H9 (cell line): ENCODE measurements at regions not wholly inside any gene's neighbourhood (a gene's known extent, or its start where the extent isn't known, plus 50 kb on each side); places are given as distances from the start of the nearest gene placed in this dataset.

Experiments
- DNase-seq: peaks from one replicate; pipeline ENCODE4 v3.0.0-alpha.2; 2017
- H2AFZ ChIP-seq: one replicate; pipeline ENCODE4 v1.6.1; 2013; ENCODE audit warnings: mild to moderate bottlenecking, low read length, control low read depth, moderate library complexity
- H2AK5ac ChIP-seq: 2 replicates; pipeline ENCODE4 v1.6.1; 2013; ENCODE audit warnings: low read length, control low read depth, mixed read lengths; ENCODE audit not compliant: insufficient read length
- H2BK120ac ChIP-seq: one replicate; pipeline ENCODE4 v1.6.1; 2013; ENCODE audit warnings: low read depth, mild to moderate bottlenecking, low read length, control low read depth, inconsistent platforms; ENCODE audit not compliant: poor library complexity, severe bottlenecking
- H2BK12ac ChIP-seq: 2 replicates; pipeline ENCODE4 v1.6.1; 2013; ENCODE audit warnings: low read length, control low read depth, mixed read lengths, low read depth; ENCODE audit not compliant: insufficient read length
- H2BK15ac ChIP-seq: 2 replicates; pipeline ENCODE4 v1.6.1; 2013; ENCODE audit warnings: low read depth, low read length, control low read depth
- H2BK20ac ChIP-seq: one replicate; pipeline ENCODE4 v1.6.1; 2013; ENCODE audit warnings: low read depth, mild to moderate bottlenecking, low read length, control low read depth, inconsistent platforms; ENCODE audit not compliant: poor library complexity, severe bottlenecking
- H2BK5ac ChIP-seq: 2 replicates; pipeline ENCODE4 v1.6.1; 2013; ENCODE audit warnings: low read length, control low read depth, mixed read lengths; ENCODE audit not compliant: insufficient read length
- H3K14ac ChIP-seq: 2 replicates; pipeline ENCODE4 v1.6.1; 2013; ENCODE audit warnings: low read length, control low read depth; ENCODE audit not compliant: insufficient read depth
- H3K18ac ChIP-seq: 2 replicates; pipeline ENCODE4 v1.6.1; 2013; ENCODE audit warnings: low read depth, mild to moderate bottlenecking, mixed read lengths, low read length, control low read depth; ENCODE audit not compliant: insufficient read length
- H3K23ac ChIP-seq: 2 replicates; pipeline ENCODE4 v1.6.1; 2013; ENCODE audit warnings: low read length, control low read depth, mixed read lengths, low read depth; ENCODE audit not compliant: insufficient read length
- H3K23me2 ChIP-seq: 2 replicates; pipeline ENCODE4 v1.6.1; 2013; ENCODE audit warnings: low read depth, mild to moderate bottlenecking, mixed read lengths, low read length, control low read depth; ENCODE audit not compliant: insufficient read length, poor library complexity, severe bottlenecking
- H3K27ac ChIP-seq: 2 replicates; pipeline ENCODE4 v1.5.1; 2013; ENCODE audit warnings: low read length, control low read depth, mixed read lengths, low read depth; ENCODE audit not compliant: insufficient read length
- H3K27me3 ChIP-seq: 2 replicates; pipeline ENCODE4 v1.6.1; 2013; ENCODE audit warnings: low read length, control low read depth, inconsistent platforms; ENCODE audit not compliant: insufficient read depth
- H3K4ac ChIP-seq: 2 replicates; pipeline ENCODE4 v1.6.1; 2013; ENCODE audit warnings: low read depth, mild to moderate bottlenecking, control low read depth, inconsistent platforms, low read length, moderate library complexity
- H3K4me1 ChIP-seq: 2 replicates; pipeline ENCODE4 v1.6.1; 2013; ENCODE audit warnings: low read length, control low read depth, inconsistent platforms; ENCODE audit not compliant: insufficient read depth
- H3K4me2 ChIP-seq: 2 replicates; pipeline ENCODE4 v1.6.1; 2013; ENCODE audit warnings: low read length, control low read depth, mixed read lengths; ENCODE audit not compliant: insufficient read length, insufficient read depth
- H3K56ac ChIP-seq: 2 replicates; pipeline ENCODE4 v1.6.1; 2013; ENCODE audit warnings: low read depth, mild to moderate bottlenecking, mixed read lengths, low read length, control low read depth; ENCODE audit not compliant: insufficient read length
- H3K79me1 ChIP-seq: 2 replicates; pipeline ENCODE4 v1.6.1; 2013; ENCODE audit warnings: low read depth, mild to moderate bottlenecking, moderate library complexity, low read length, control low read depth, inconsistent platforms; ENCODE audit not compliant: insufficient read depth, poor library complexity, severe bottlenecking
- H3K79me2 ChIP-seq: 2 replicates; pipeline ENCODE4 v1.6.1; 2013; ENCODE audit warnings: low read length, control low read depth, inconsistent platforms; ENCODE audit not compliant: insufficient read depth
- H3K9ac ChIP-seq: 2 replicates; pipeline ENCODE4 v1.6.1; 2013; ENCODE audit warnings: low read length, control low read depth, mixed read lengths; ENCODE audit not compliant: insufficient read length; ENCODE audit errors: extremely low read depth
- H3K9me3 ChIP-seq: one replicate; pipeline ENCODE4 v1.6.1; 2013; ENCODE audit warnings: low read depth, low read length, inconsistent platforms; ENCODE audit not compliant: control insufficient read depth
- H3T11ph ChIP-seq: one replicate; pipeline ENCODE4 v1.6.1; 2013; ENCODE audit warnings: mild to moderate bottlenecking, low read length, control low read depth, inconsistent platforms
- H4K20me1 ChIP-seq: one replicate; pipeline ENCODE4 v1.6.1; 2013; ENCODE audit not compliant: control insufficient read depth, insufficient read length, insufficient read depth
- H4K5ac ChIP-seq: 2 replicates; pipeline ENCODE4 v1.6.1; 2013; ENCODE audit warnings: low read depth, mild to moderate bottlenecking, mixed read lengths, low read length, control low read depth; ENCODE audit not compliant: insufficient read length
- H4K8ac ChIP-seq: replicated peaks from 2 replicates; pipeline ENCODE4 v1.6.1; 2013; ENCODE audit warnings: low read length, control low read depth, mixed read lengths, low read depth; ENCODE audit not compliant: insufficient read length
- H4K91ac ChIP-seq: 2 replicates; pipeline ENCODE4 v1.6.1; 2013; ENCODE audit warnings: low read depth, mild to moderate bottlenecking, moderate library complexity, mixed read lengths, low read length, control low read depth; ENCODE audit not compliant: insufficient read length
- H3K27ac Mint-ChIP-seq, 3 experiments: 2 replicates in 2 of 3; 3 replicates in 1 of 3; pipeline ENCODE4 v1.8.0; 2020 to 2021; ENCODE audit warnings: mixed read lengths in 3 of 3, mild to moderate bottlenecking in 1 of 3, moderate library complexity in 1 of 3
- H3K27me3 Mint-ChIP-seq: 2 replicates; pipeline ENCODE4 v1.8.0; 2021; ENCODE audit warnings: low read depth, mild to moderate bottlenecking, moderate library complexity, mixed read lengths
- H3K36me3 Mint-ChIP-seq, 3 experiments: 2 replicates in 2 of 3; 3 replicates in 1 of 3; pipeline ENCODE4 v1.8.0; 2020 to 2021; ENCODE audit warnings: low read depth in 3 of 3, mixed read lengths in 3 of 3; ENCODE audit not compliant: insufficient read depth in 1 of 3
- H3K4me1 Mint-ChIP-seq, 2 experiments: 2 replicates each; pipeline ENCODE4 v1.8.0; 2020; ENCODE audit warnings: mixed read lengths in 2 of 2
- H3K4me3 Mint-ChIP-seq, 2 experiments: 2 replicates in 1 of 2; 3 replicates in 1 of 2; pipeline ENCODE4 v1.8.0; 2020 to 2021; ENCODE audit warnings: mild to moderate bottlenecking in 2 of 2, mixed read lengths in 2 of 2, moderate library complexity in 1 of 2
- H3K9me3 Mint-ChIP-seq, 2 experiments: 2 replicates in 1 of 2; 3 replicates in 1 of 2; pipeline ENCODE4 v1.8.0; 2020; ENCODE audit warnings: mild to moderate bottlenecking in 2 of 2, mixed read lengths in 2 of 2, moderate library complexity in 1 of 2
- WGBS: extraction: QIAGEN DNeasy Blood & Tissue Kit; methylation state at CpG from one replicate; pipeline ENCODE4 v1.1.7; 2013; ENCODE audit warnings: missing lambda C conversion rate, low lambda C conversion rate, mixed read lengths; ENCODE audit not compliant: insufficient read length; ENCODE audit errors: extremely low coverage; 5-methylcytosine and 5-hydroxymethylcytosine counted together
- TF ChIP-seq, protein P1 (sequence below): fragments of 200-600 bp; sonication (generic); conservative IDR thresholded peaks from 3 replicates; pipeline ENCODE4 v1.8.0; 2021; ENCODE audit warnings: antibody characterized with exemption, mild to moderate bottlenecking

DNA sequence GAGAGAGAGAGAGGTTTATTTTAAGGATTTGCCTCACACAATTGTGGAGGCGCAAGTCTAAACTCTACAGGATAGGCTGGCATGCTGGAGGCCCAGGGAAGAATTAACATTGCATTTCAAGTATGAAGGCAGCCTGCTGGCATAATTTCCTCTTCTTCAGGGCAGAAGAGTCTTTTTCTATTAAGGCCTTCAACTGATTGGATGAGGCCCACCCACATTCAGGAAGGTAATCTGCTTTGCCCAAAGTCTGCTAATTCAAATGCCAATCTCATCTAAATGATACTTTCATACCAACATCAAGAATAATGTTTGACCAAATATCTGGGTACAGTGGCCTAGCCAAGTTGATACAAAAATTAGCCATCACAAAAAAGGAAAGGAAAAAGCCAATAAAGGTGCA lies 258.1 kb upstream of the MDFIC2 start:
- Histone ChIP-seq H3K4me1 (no peaks in the 10 kb centered on the region), H3K4me2 (no peak overlapping the region), H4K20me1 (no peaks in the 10 kb centered on the region), H2BK12ac (no peak overlapping the region), H3K56ac (no peak overlapping the region), H2BK5ac (no peak overlapping the region), H3K23ac (no peak overlapping the region), H3K23me2 (no peaks in the 10 kb centered on the region), H3K27ac (no peak overlapping the region), H2BK15ac (no peak overlapping the region), H4K91ac (no peak overlapping the region), H3K79me2 (no peaks in the 10 kb centered on the region), H3K4ac (no peak overlapping the region), H3K18ac (no peak overlapping the region), H3K27me3 (no peaks in the 10 kb centered on the region), H3K9me3 (no peaks in the 10 kb centered on the region), H2BK120ac (no peak overlapping the region), H2AK5ac (no peak overlapping the region), H3K79me1 (no peaks in the 10 kb centered on the region), H3K14ac (no peak overlapping the region), H4K8ac (no peak overlapping the region), H2AFZ (no peak overlapping the region), H4K5ac (no peak overlapping the region), H3K9ac (no peak overlapping the region), H3T11ph (no peak overlapping the region), H2BK20ac (no peak overlapping the region)
- WGBS, result no CpG with 5 or more reads among the region's 1 CpG
- Mint-ChIP-seq H3K9me3 (no peaks in the 10 kb centered on the region; a peak in 1 of 5 replicates), H3K4me1 (no peaks in the 10 kb centered on the region; a peak in 1 of 4 replicates), H3K27ac (no peak overlapping the region), H3K36me3 (peaks cover 0 to 2% (median 0%) of the 10 kb centered on the region in 3 experiments; a peak in 1 of 7 replicates), H3K27me3 (no peaks in the 10 kb centered on the region), H3K4me3 (no peak overlapping the region)
- no peak for DNase-seq
- TF ChIP-seq, protein P1, sequence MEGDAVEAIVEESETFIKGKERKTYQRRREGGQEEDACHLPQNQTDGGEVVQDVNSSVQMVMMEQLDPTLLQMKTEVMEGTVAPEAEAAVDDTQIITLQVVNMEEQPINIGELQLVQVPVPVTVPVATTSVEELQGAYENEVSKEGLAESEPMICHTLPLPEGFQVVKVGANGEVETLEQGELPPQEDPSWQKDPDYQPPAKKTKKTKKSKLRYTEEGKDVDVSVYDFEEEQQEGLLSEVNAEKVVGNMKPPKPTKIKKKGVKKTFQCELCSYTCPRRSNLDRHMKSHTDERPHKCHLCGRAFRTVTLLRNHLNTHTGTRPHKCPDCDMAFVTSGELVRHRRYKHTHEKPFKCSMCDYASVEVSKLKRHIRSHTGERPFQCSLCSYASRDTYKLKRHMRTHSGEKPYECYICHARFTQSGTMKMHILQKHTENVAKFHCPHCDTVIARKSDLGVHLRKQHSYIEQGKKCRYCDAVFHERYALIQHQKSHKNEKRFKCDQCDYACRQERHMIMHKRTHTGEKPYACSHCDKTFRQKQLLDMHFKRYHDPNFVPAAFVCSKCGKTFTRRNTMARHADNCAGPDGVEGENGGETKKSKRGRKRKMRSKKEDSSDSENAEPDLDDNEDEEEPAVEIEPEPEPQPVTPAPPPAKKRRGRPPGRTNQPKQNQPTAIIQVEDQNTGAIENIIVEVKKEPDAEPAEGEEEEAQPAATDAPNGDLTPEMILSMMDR, result no peak
